Activated CD4-positive, alpha-beta T cell treated with anti-CD3 and anti-CD28 coated beads, Interleukin-2, amount 10 ng/mL, durations not matched to agents 7 days and 5 days (primary cell): ENCODE measurements at regions not wholly inside any gene's neighbourhood (a gene's known extent, or its start where the extent isn't known, plus 50 kb on each side); places are given as distances from the start of the nearest gene placed in this dataset.

Experiments
- CTCF ChIA-PET: fragments of 350-600 bp; sonication (Branson Sonifier 250); formaldehyde crosslinking; loops from one replicate; lab custom pipeline; 2021; ENCODE audit warnings: antibody characterized with exemption; lab: Charles Lee
- POLR2A ChIA-PET: fragments of 350-600 bp; sonication (Branson Sonifier 250); formaldehyde crosslinking; loops from one replicate; lab custom pipeline; 2021; ENCODE audit warnings: antibody characterized with exemption; lab: Charles Lee
- DNase-seq: peaks from one replicate; pipeline ENCODE4 v3.0.0-alpha.2; 2020
- H3K27ac Mint-ChIP-seq: one replicate; pipeline ENCODE4 v1.8.0; 2021; ENCODE audit warnings: mild to moderate bottlenecking, moderate library complexity, mixed read lengths
- H3K27me3 Mint-ChIP-seq: one replicate; pipeline ENCODE4 v1.8.0; 2021; ENCODE audit warnings: mixed read lengths
- H3K36me3 Mint-ChIP-seq: one replicate; pipeline ENCODE4 v1.8.0; 2021; ENCODE audit warnings: low read depth, mixed read lengths
- H3K4me1 Mint-ChIP-seq: one replicate; pipeline ENCODE4 v1.8.0; 2021; ENCODE audit warnings: mixed read lengths
- H3K4me3 Mint-ChIP-seq: one replicate; pipeline ENCODE4 v1.8.0; 2021; ENCODE audit warnings: mild to moderate bottlenecking, moderate library complexity, mixed read lengths
- H3K9me3 Mint-ChIP-seq: one replicate; pipeline ENCODE4 v1.8.0; 2021; ENCODE audit warnings: mixed read lengths

GRCh38 chr21:38970765-38971164 lies 165.0 kb downstream of the ETS2 start:
- POLR2A ChIA-PET: no interaction called here
- no peaks in the 10 kb centered on the region for H3K9me3 Mint-ChIP-seq
- no peaks in the 10 kb centered on the region for H3K36me3 Mint-ChIP-seq
- H3K27me3 Mint-ChIP-seq: no peaks in the 10 kb centered on the region
- no peak overlapping the region for H3K4me3 Mint-ChIP-seq
- no peak for DNase-seq
- no peaks in the 10 kb centered on the region for H3K4me1 Mint-ChIP-seq
- no peak overlapping the region for H3K27ac Mint-ChIP-seq
- CTCF ChIA-PET: no interaction called here

GRCh38 chr21:38968887-38969543 lies 163.3 kb downstream of the ETS2 start:
- Mint-ChIP-seq H3K36me3 (no peaks in the 10 kb centered on the region), H3K4me1 (no peaks in the 10 kb centered on the region), H3K27ac (no peak overlapping the region), H3K9me3 (peaks cover 3% of the 10 kb centered on the region), H3K27me3 (no peaks in the 10 kb centered on the region), H3K4me3 (no peak overlapping the region)
- no peak for DNase-seq
- ChIA-PET CTCF (interaction anchor here (0.8 to 1.7 kb wide), 6 partner anchors 8 to 233 kb away, joined by 3 to 4 read pairs (median 4); no protein-coding TSS in a partner anchor), POLR2A (no interaction called here)

- ChIA-PET CTCF (no interaction called here), POLR2A (no interaction called here)
- DNase-seq: no peak
- H3K4me1 Mint-ChIP-seq: peaks cover 2% of the 10 kb centered on the region
- no peaks in the 10 kb centered on the region for H3K36me3 Mint-ChIP-seq
- H3K9me3 Mint-ChIP-seq: peaks cover 15% of the 10 kb centered on the region
- no peak overlapping the region for H3K27ac Mint-ChIP-seq
- no peak overlapping the region for H3K4me3 Mint-ChIP-seq
- H3K27me3 Mint-ChIP-seq: no peaks in the 10 kb centered on the region
These were observed 160.3 kb downstream of the ETS2 start for GRCh38 chr21:38965910-38966504.

- no peaks in the 10 kb centered on the region for H3K36me3 Mint-ChIP-seq
- DNase-seq: no peak
- H3K4me1 Mint-ChIP-seq: peaks cover 5% of the 10 kb centered on the region
- H3K4me3 Mint-ChIP-seq: no peak overlapping the region
- peaks cover 20% of the 10 kb centered on the region for H3K9me3 Mint-ChIP-seq
- H3K27me3 Mint-ChIP-seq: no peaks in the 10 kb centered on the region
- ChIA-PET POLR2A (no interaction called here), CTCF (no interaction called here)
- no peak overlapping the region for H3K27ac Mint-ChIP-seq
These were observed 159.5 kb downstream of the ETS2 start for GRCh38 chr21:38965241-38965640.

GRCh38 chr21:38963006-38963405 lies 157.3 kb downstream of the ETS2 start:
- H3K4me3 Mint-ChIP-seq: no peak overlapping the region
- H3K36me3 Mint-ChIP-seq: peaks cover 3% of the 10 kb centered on the region
- POLR2A ChIA-PET: no interaction called here
- no peak for DNase-seq
- CTCF ChIA-PET: interaction anchor here (1.0 kb wide), 1 partner anchor 13 kb away, joined by 3 read pairs; no protein-coding TSS in a partner anchor
- no peak overlapping the region for H3K27ac Mint-ChIP-seq
- H3K9me3 Mint-ChIP-seq: peaks cover 22% of the 10 kb centered on the region
- no peaks in the 10 kb centered on the region for H3K27me3 Mint-ChIP-seq
- peaks cover 21% of the 10 kb centered on the region for H3K4me1 Mint-ChIP-seq

GRCh38 chr21:38960251-38960650 lies 154.5 kb downstream of the ETS2 start:
- DNase-seq: no peak
- Mint-ChIP-seq H3K36me3 (peaks cover 3% of the 10 kb centered on the region), H3K27ac (no peak overlapping the region), H3K27me3 (no peaks in the 10 kb centered on the region), H3K4me3 (no peak overlapping the region), H3K9me3 (peaks cover 22% of the 10 kb centered on the region), H3K4me1 (peaks cover 30% of the 10 kb centered on the region)
- ChIA-PET POLR2A (no interaction called here), CTCF (interaction anchor here (0.9 to 1.5 kb wide), 2 partner anchors 9 to 34 kb away, joined by 3 read pairs; no protein-coding TSS in a partner anchor)

- ChIA-PET POLR2A (no interaction called here), CTCF (interaction anchor here (0.6 to 1.5 kb wide), 5 partner anchors 9 to 45 kb away, joined by 3 to 4 read pairs (median 3); no protein-coding TSS in a partner anchor)
- H3K9me3 Mint-ChIP-seq: peaks cover 21% of the 10 kb centered on the region
- peaks cover 3% of the 10 kb centered on the region for H3K36me3 Mint-ChIP-seq
- H3K27ac Mint-ChIP-seq: no peak overlapping the region
- H3K27me3 Mint-ChIP-seq: no peaks in the 10 kb centered on the region
- peaks cover 30% of the 10 kb centered on the region for H3K4me1 Mint-ChIP-seq
- H3K4me3 Mint-ChIP-seq: no peak overlapping the region
- no peak for DNase-seq
These were observed 153.9 kb downstream of the ETS2 start for GRCh38 chr21:38959692-38960061.

GRCh38 chr21:38958940-38959691 lies 153.4 kb downstream of the ETS2 start:
- CTCF ChIA-PET: interaction anchor here (0.6 to 2.7 kb wide), 8 partner anchors 10 to 45 kb away, joined by 3 to 8 read pairs (median 4); no protein-coding TSS in a partner anchor
- DNase-seq: no peak

GRCh38 chr21:38958323-38958705 lies 152.6 kb downstream of the ETS2 start:
- Mint-ChIP-seq H3K9me3 (peaks cover 19% of the 10 kb centered on the region), H3K27me3 (peaks cover 2% of the 10 kb centered on the region), H3K4me3 (no peak overlapping the region), H3K36me3 (peaks cover 3% of the 10 kb centered on the region), H3K4me1 (peaks cover 30% of the 10 kb centered on the region), H3K27ac (no peak overlapping the region)
- ChIA-PET CTCF (interaction anchor here (0.6 to 2.7 kb wide), 3 partner anchors 15 to 30 kb away, joined by 3 to 8 read pairs (median 4); no protein-coding TSS in a partner anchor), POLR2A (no interaction called here)
- DNase-seq: no peak

More at GRCh38 chr21:38958940-38959691, 153.4 kb downstream of the ETS2 start:
- Mint-ChIP-seq H3K27ac (peak overlapping the region; percentile 38), H3K9me3 (peaks cover 19% of the 10 kb centered on the region), H3K36me3 (peaks cover 3% of the 10 kb centered on the region), H3K27me3 (peaks cover under 1% of the 10 kb centered on the region), H3K4me1 (peaks cover 30% of the 10 kb centered on the region), H3K4me3 (no peak overlapping the region)
- POLR2A ChIA-PET: no interaction called here

GRCh38 chr21:38957575-38958322 lies 152.0 kb downstream of the ETS2 start:
- Mint-ChIP-seq H3K4me3 (no peak overlapping the region), H3K36me3 (peaks cover 3% of the 10 kb centered on the region), H3K9me3 (peaks cover 19% of the 10 kb centered on the region), H3K4me1 (peaks cover 30% of the 10 kb centered on the region), H3K27me3 (peaks cover 2% of the 10 kb centered on the region), H3K27ac (no peak overlapping the region)
- ChIA-PET CTCF (interaction anchor here (1.6 to 2.7 kb wide), 2 partner anchors 15 to 19 kb away, joined by 4 to 8 read pairs; no protein-coding TSS in a partner anchor), POLR2A (no interaction called here)
- no peak for DNase-seq

- DNase-seq: no peak
- peaks cover 28% of the 10 kb centered on the region for H3K4me1 Mint-ChIP-seq
- H3K9me3 Mint-ChIP-seq: peaks cover 13% of the 10 kb centered on the region
- no peak overlapping the region for H3K4me3 Mint-ChIP-seq
- ChIA-PET POLR2A (no interaction called here), CTCF (interaction anchor here (1.0 to 2.7 kb wide), 3 partner anchors 14 to 43 kb away, joined by 3 to 8 read pairs (median 4); no protein-coding TSS in a partner anchor)
- no peak overlapping the region for H3K27ac Mint-ChIP-seq
- H3K36me3 Mint-ChIP-seq: peaks cover 3% of the 10 kb centered on the region
- H3K27me3 Mint-ChIP-seq: peaks cover 2% of the 10 kb centered on the region
These were observed 151.3 kb downstream of the ETS2 start for GRCh38 chr21:38956856-38957571.

- DNase-seq: no peak
- H3K4me1 Mint-ChIP-seq: peaks cover 28% of the 10 kb centered on the region
- H3K9me3 Mint-ChIP-seq: peaks cover 10% of the 10 kb centered on the region
- POLR2A ChIA-PET: no interaction called here
- no peak overlapping the region for H3K4me3 Mint-ChIP-seq
- peaks cover 2% of the 10 kb centered on the region for H3K27me3 Mint-ChIP-seq
- CTCF ChIA-PET: interaction anchor here (1.0 to 2.7 kb wide), 2 partner anchors 14 to 42 kb away, joined by 3 to 8 read pairs; no protein-coding TSS in a partner anchor
- no peak overlapping the region for H3K27ac Mint-ChIP-seq
- peaks cover 3% of the 10 kb centered on the region for H3K36me3 Mint-ChIP-seq
These were observed 150.8 kb downstream of the ETS2 start for GRCh38 chr21:38956521-38956855.
